T-cell (primary cell): ENCODE measurements at regions not wholly inside any gene's neighbourhood (a gene's known extent, or its start where the extent isn't known, plus 50 kb on each side); places are given as distances from the start of the nearest gene placed in this dataset.

Experiments used
- ATAC-seq, 4 experiments: fragments of 200-7000 bp in 3 of 4; fragments of 150-1000 bp in 1 of 4; cut with Tn5 transposase; replicated peaks in 1 of 4; 1 replicate in 3 of 4; 2 replicates in 1 of 4; pipeline ENCODE4 v1.10.0; 2021; ENCODE audit warnings: moderate library complexity in 3 of 4, mild to moderate bottlenecking in 2 of 4, moderate number of reproducible peaks in 1 of 4
- CTCF ChIA-PET, 2 donors: fragments of 300-600 bp; sonication (Branson Sonifier 250); formaldehyde crosslinking; loops; one replicate each; lab custom pipeline; 2022; ENCODE audit warnings: antibody characterized with exemption in 2 of 2; lab: Charles Lee
- POLR2A ChIA-PET, 2 donors: fragments of 300-600 bp; sonication (Branson Sonifier 250); formaldehyde crosslinking; loops; one replicate each; lab custom pipeline; 2022; ENCODE audit warnings: antibody characterized with exemption in 2 of 2; lab: Charles Lee
- DNase-seq, 35 experiments: peaks; one replicate each; pipeline versions ENCODE4 v3.0.0 to v3.0.0-alpha.2; 2013 to 2023
- H3K27ac ChIP-seq: one replicate; pipeline ENCODE4 v1.5.1; 2013; ENCODE audit warnings: low read length
- H3K27me3 ChIP-seq, 2 experiments: replicated peaks in 1 of 2; 1 replicate in 1 of 2; 2 replicates in 1 of 2; pipeline versions ENCODE4 v1.6.1 to v1.7.0; 2013; ENCODE audit warnings: low read length in 1 of 2, mixed read lengths in 1 of 2; ENCODE audit not compliant: control insufficient read depth in 2 of 2, insufficient read depth in 2 of 2; ENCODE audit errors: extremely low read depth in 1 of 2
- H3K36me3 ChIP-seq, 2 donors: 1 replicate in 1 of 2; 2 replicates in 1 of 2; pipeline versions ENCODE4 v1.6.1 to v1.7.0; 2013; ENCODE audit warnings: low read length in 1 of 2; ENCODE audit not compliant: control insufficient read depth in 2 of 2, insufficient read depth in 1 of 2; ENCODE audit errors: extremely low read depth in 1 of 2
- H3K4me1 ChIP-seq, 2 experiments: 1 replicate in 1 of 2; 2 replicates in 1 of 2; pipeline versions ENCODE4 v1.6.1 to v1.7.0; 2013; ENCODE audit warnings: low read length in 2 of 2, mixed read lengths in 1 of 2; ENCODE audit not compliant: insufficient read depth in 2 of 2, control insufficient read depth in 1 of 2; ENCODE audit errors: extremely low read depth in 1 of 2
- H3K4me3 ChIP-seq, 2 donors: 1 replicate in 1 of 2; 2 replicates in 1 of 2; pipeline versions ENCODE4 v1.5.1 to v1.7.0; 2013; ENCODE audit warnings: mild to moderate bottlenecking in 2 of 2, low read length in 1 of 2, moderate library complexity in 1 of 2; ENCODE audit not compliant: control insufficient read depth in 1 of 2; ENCODE audit errors: extremely low read depth in 1 of 2
- H3K9me3 ChIP-seq: 2 replicates; pipeline ENCODE4 v1.7.0; 2013
- H3K27ac Mint-ChIP-seq, 2 donors: one replicate each; pipeline ENCODE4 v1.8.0; 2020 to 2021; ENCODE audit warnings: mild to moderate bottlenecking in 2 of 2, mixed read lengths in 2 of 2
- H3K27me3 Mint-ChIP-seq, 2 donors: one replicate each; pipeline ENCODE4 v1.8.0; 2021 to 2022; ENCODE audit warnings: mixed read lengths in 2 of 2
- H3K36me3 Mint-ChIP-seq: one replicate; pipeline ENCODE4 v1.8.0; 2021; ENCODE audit warnings: mixed read lengths
- H3K4me1 Mint-ChIP-seq, 3 donors: one replicate each; pipeline ENCODE4 v1.8.0; 2020 to 2022; ENCODE audit warnings: mixed read lengths in 3 of 3, mild to moderate bottlenecking in 1 of 3
- H3K4me3 Mint-ChIP-seq, 3 donors: one replicate each; pipeline ENCODE4 v1.8.0; 2020 to 2022; ENCODE audit warnings: mild to moderate bottlenecking in 3 of 3, mixed read lengths in 3 of 3, moderate library complexity in 3 of 3
- H3K9me3 Mint-ChIP-seq, 3 donors: one replicate each; pipeline ENCODE4 v1.8.0; 2020 to 2022; ENCODE audit warnings: mixed read lengths in 3 of 3
- WGBS: methylation state at CpG from one replicate; pipeline ENCODE4 v1.1.5; 2013; ENCODE audit warnings: missing lambda C conversion rate; ENCODE audit not compliant: insufficient coverage; 5-methylcytosine and 5-hydroxymethylcytosine counted together

DNA sequence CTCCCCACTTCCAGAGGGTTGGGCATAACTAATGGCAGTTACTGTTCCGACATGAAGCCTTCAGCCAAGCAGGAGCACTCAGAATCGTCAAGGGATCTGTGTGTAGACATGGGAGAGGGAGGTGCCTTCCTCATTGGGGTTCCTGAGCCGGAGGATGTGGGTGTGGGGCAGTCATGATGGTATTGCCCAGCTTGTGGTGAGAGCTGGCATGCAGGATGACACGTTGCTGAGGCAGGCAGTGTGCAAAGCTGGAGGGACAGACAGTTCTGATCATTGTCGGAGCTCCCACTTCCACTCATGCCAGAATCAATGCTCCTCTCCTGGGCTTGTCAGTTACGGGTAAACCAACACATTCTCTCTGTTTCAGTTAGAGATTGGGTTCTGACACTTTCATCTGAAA lies 83.9 kb upstream of the TSC22D1 start:
- ATAC-seq, result no peak
- H3K27me3 Mint-ChIP-seq, result peaks cover 11 to 12% of the 10 kb centered on the region in 2 donors
- Histone ChIP-seq H3K9me3 (no peaks in the 10 kb centered on the region), H3K4me1 (no peaks in the 10 kb centered on the region), H3K27me3 (peaks cover 0 to 10% of the 10 kb centered on the region in 2 experiments), H3K36me3 (no peaks in the 10 kb centered on the region), H3K4me3 (no peak overlapping the region), H3K27ac (no peak overlapping the region)
- POLR2A ChIA-PET, result no interaction called here
- no peaks in the 10 kb centered on the region for H3K4me1 Mint-ChIP-seq
- no peak for DNase-seq
- CTCF ChIA-PET, result interaction anchor here in 1 of 2 donors (0.6 kb wide), 1 partner anchor 171 kb away, joined by 3 read pairs; no protein-coding TSS in a partner anchor
- H3K4me3 Mint-ChIP-seq, result no peak overlapping the region
- no peaks in the 10 kb centered on the region for H3K9me3 Mint-ChIP-seq
- 67% methylated on average over 3 of the region's 6 CpGs for WGBS
- no peaks in the 10 kb centered on the region for H3K36me3 Mint-ChIP-seq
- no peak overlapping the region for H3K27ac Mint-ChIP-seq

DNA sequence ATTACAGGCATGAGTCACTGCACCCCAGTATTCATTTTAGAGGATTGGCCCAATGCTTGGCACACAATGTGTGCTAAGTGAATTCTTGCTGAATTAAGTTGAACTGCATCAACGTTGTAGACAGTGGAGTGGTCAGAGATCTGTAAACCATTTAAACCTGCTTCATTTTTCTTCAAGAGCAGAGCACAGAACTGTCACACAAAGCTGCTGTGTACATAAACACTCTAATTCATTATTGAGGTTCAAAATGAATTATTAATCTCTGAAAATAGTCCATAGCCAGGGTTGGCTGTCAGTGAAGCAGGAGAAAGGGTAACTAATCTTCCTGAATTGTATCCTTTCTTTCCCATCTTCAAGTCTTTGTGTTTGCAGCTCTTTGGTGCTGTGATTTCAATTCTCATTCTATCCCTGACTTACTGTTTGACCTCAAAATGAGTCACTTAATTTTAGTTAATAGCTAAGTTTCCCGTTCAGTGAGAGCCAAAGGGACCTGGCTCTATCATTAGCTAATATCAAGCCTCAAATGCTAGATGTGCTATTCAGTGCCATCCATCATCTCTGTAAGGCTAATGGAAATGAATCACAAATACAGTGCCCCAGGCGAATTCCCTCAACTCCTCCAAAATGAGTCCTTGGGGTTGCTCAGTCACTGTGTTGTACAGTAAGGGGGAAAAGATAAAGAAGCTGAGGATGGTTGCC lies 77.0 kb upstream of the TSC22D1 start:
- no peaks in the 10 kb centered on the region for H3K9me3 ChIP-seq
- peaks cover 0 to 4% of the 10 kb centered on the region in 2 experiments for H3K27me3 ChIP-seq
- no peaks in the 10 kb centered on the region for H3K4me1 ChIP-seq
- H3K27ac ChIP-seq, result no peak overlapping the region
- Mint-ChIP-seq H3K27ac (no peak overlapping the region), H3K4me1 (no peaks in the 10 kb centered on the region), H3K4me3 (no peak overlapping the region), H3K36me3 (no peaks in the 10 kb centered on the region), H3K9me3 (no peaks in the 10 kb centered on the region), H3K27me3 (peaks cover 3 to 5% of the 10 kb centered on the region in 2 donors)
- ATAC-seq (no peak), DNase-seq (no peak)
- WGBS, result no CpG with 5 or more reads among the region's 3 CpGs
- ChIA-PET POLR2A (no interaction called here), CTCF (interaction anchor here (0.6 kb wide), 2 partner anchors 25 to 110 kb away, joined by 3 to 5 read pairs; no protein-coding TSS in a partner anchor)
- H3K36me3 ChIP-seq, result no peaks in the 10 kb centered on the region
- H3K4me3 ChIP-seq, result no peak overlapping the region

DNA sequence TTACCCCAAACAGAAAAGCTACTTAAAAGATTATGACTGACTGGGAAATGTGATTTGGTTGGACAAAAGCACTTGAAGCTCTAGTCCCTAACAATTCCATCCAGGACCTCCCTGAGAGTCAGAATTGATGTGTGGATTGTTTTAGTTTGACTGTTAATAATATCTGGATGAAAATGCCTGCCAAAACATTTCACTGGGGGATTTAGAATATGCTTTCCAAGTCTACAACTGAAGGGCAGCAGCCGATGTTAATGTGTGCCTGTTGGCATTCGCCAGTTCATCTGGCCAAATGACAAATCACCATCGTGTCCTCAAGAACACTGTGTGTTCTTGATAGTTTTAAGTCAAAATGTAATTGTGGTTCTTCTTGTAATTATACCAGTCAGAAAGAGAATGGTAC lies 76.0 kb upstream of the TSC22D1 start:
- Mint-ChIP-seq H3K4me1 (no peaks in the 10 kb centered on the region), H3K27ac (no peak overlapping the region), H3K36me3 (no peaks in the 10 kb centered on the region), H3K4me3 (no peak overlapping the region), H3K9me3 (no peaks in the 10 kb centered on the region), H3K27me3 (peaks cover 3 to 5% of the 10 kb centered on the region in 2 donors)
- ChIA-PET CTCF (no interaction called here), POLR2A (no interaction called here)
- peaks cover 0 to 4% of the 10 kb centered on the region in 2 experiments for H3K27me3 ChIP-seq
- WGBS, result 83% methylated on average over 3 of the region's 3 CpGs
- ATAC-seq (no peak), DNase-seq (no peak)
- no peak overlapping the region for H3K27ac ChIP-seq
- H3K36me3 ChIP-seq, result no peaks in the 10 kb centered on the region
- H3K9me3 ChIP-seq, result no peaks in the 10 kb centered on the region
- H3K4me3 ChIP-seq, result no peak overlapping the region
- H3K4me1 ChIP-seq, result no peaks in the 10 kb centered on the region

DNA sequence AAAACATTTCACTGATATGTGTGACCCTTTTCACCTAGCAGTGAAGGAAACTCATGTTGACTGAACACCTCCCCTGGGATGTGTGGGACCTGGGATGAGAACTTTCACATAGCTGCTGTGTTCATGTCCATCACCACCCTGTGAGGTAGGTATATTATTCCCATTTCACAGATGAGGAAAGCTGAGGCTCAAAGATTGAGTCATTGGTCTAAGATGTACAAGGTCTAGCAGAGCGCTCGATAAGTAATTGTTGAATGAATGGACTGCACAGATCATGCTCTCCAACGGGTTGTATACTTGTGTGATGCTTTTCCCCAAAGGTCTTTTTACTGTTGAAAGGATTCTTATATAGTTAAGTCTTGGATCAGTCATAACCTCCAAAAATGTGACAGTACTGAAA lies 75.6 kb upstream of the TSC22D1 start:
- H3K36me3 Mint-ChIP-seq, result no peaks in the 10 kb centered on the region
- Histone ChIP-seq H3K9me3 (no peaks in the 10 kb centered on the region), H3K4me1 (no peaks in the 10 kb centered on the region), H3K4me3 (no peak overlapping the region), H3K27ac (no peak overlapping the region), H3K36me3 (no peaks in the 10 kb centered on the region), H3K27me3 (peaks cover 0 to 4% of the 10 kb centered on the region in 2 experiments)
- H3K9me3 Mint-ChIP-seq, result no peaks in the 10 kb centered on the region
- ATAC-seq (no peak), DNase-seq (no peak)
- no CpG with 5 or more reads among the region's 3 CpGs for WGBS
- peaks cover 3 to 5% of the 10 kb centered on the region in 2 donors for H3K27me3 Mint-ChIP-seq
- H3K27ac Mint-ChIP-seq, result no peak overlapping the region
- ChIA-PET CTCF (no interaction called here), POLR2A (no interaction called here)
- H3K4me1 Mint-ChIP-seq, result no peaks in the 10 kb centered on the region
- H3K4me3 Mint-ChIP-seq, result no peak overlapping the region

DNA sequence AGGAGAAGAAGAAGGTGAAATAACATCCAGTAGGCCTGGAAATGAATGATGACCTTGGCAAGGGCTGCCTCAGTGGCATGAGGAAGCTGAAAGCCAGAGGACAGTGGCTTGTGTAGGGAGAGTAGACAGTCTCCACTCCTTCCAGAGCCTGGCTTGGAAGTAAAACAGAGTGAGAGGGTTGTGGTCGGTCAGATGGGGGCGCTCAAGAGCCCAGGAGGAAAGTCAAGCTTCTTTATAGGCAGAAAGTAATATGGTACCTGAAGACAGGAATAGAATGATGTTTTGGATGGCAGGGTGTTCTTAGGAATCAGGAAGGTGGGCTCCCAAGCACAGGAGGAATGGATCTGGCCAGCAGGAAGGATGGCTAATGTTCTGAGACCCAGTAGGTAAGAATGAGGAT lies 75.1 kb upstream of the TSC22D1 start:
- Histone ChIP-seq H3K36me3 (no peaks in the 10 kb centered on the region), H3K27ac (no peak overlapping the region), H3K4me3 (no peak overlapping the region), H3K9me3 (no peaks in the 10 kb centered on the region), H3K27me3 (peaks cover 0 to 4% of the 10 kb centered on the region in 2 experiments), H3K4me1 (no peaks in the 10 kb centered on the region)
- POLR2A ChIA-PET, result no interaction called here
- WGBS, result 40% methylated on average over 1 of the region's 2 CpGs
- Mint-ChIP-seq H3K4me3 (no peak overlapping the region), H3K27ac (no peak overlapping the region), H3K4me1 (no peaks in the 10 kb centered on the region), H3K36me3 (no peaks in the 10 kb centered on the region), H3K9me3 (no peaks in the 10 kb centered on the region), H3K27me3 (peaks cover 3 to 5% of the 10 kb centered on the region in 2 donors)
- no peak for ATAC-seq
- no peak for DNase-seq
- CTCF ChIA-PET, result interaction anchor here (0.7 kb wide), 3 partner anchors 151 to 1952 kb away, joined by 3 to 5 read pairs (median 4); no protein-coding TSS in a partner anchor

DNA sequence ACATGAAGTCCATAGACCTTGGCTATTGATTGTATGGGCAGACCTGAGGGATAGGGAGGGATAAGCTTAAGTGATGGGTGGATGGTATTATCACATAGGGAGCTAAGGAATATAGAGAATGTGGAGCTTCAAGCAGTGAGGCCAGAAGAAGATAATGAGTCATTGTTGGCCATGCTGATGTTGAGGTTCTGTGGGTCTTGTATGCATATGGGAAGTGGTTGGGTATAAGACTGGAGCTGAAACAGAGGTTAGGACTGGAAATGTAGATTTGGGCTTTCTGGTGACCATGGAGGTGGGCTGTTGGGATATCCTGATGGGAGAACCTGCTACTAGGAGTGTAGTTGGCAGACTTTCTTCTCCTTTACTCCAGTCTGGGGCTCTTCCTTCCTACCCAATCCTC lies 73.7 kb upstream of the TSC22D1 start:
- Histone ChIP-seq H3K27ac (no peak overlapping the region), H3K4me1 (no peaks in the 10 kb centered on the region), H3K27me3 (peaks cover 0 to 4% of the 10 kb centered on the region in 2 experiments), H3K9me3 (no peaks in the 10 kb centered on the region), H3K36me3 (no peaks in the 10 kb centered on the region), H3K4me3 (no peak overlapping the region)
- ChIA-PET POLR2A (interaction anchor here in 1 of 2 donors (0.5 kb wide), 1 partner anchor 23 kb away, joined by 3 read pairs; no protein-coding TSS in a partner anchor), CTCF (interaction anchor here in 1 of 2 donors (0.8 to 1.5 kb wide), 2 partner anchors 162 to 166 kb away, joined by 3 read pairs; no protein-coding TSS in a partner anchor)
- Mint-ChIP-seq H3K4me3 (no peak overlapping the region), H3K36me3 (no peaks in the 10 kb centered on the region), H3K27me3 (peaks cover 2 to 5% of the 10 kb centered on the region in 2 donors), H3K9me3 (no peaks in the 10 kb centered on the region), H3K27ac (no peak overlapping the region), H3K4me1 (no peaks in the 10 kb centered on the region)
- ATAC-seq, result no peak
- DNase-seq, result no peak
